ENCODE measurements at regions not wholly inside any gene's neighbourhood (a gene's known extent, or its start where the extent isn't known, plus 50 kb on each side); places are given as distances from the start of the nearest gene placed in this dataset.

- no peak for TF ChIP-seq CTCF (IDR thresholded peaks at IDR 0.05)
- no peaks in the 10 kb centered on the region for H3K4me1 ChIP-seq
These were observed 154.1 kb downstream of the TAF11L14 start for GRCh38 chr5:17788351-17788750.

GRCh38 chr5:17794201-17794600 lies 159.9 kb downstream of the TAF11L14 start:
- Histone ChIP-seq H3K4me1 (no peaks in the 10 kb centered on the region), H3K9me3 (ENCODE audit: control insufficient read depth, low read length) (no peaks in the 10 kb centered on the region), H3K4me2 (ENCODE audit: low read length) (no peak overlapping the region), H3K36me3 (ENCODE audit: control insufficient read depth, insufficient read depth, low read length) (no peaks in the 10 kb centered on the region), H3K9ac (no peak overlapping the region), H3K27me3 (ENCODE audit: control insufficient read depth, insufficient read depth, low read length) (no peaks in the 10 kb centered on the region), H3K4me3 (ENCODE audit: low read depth, low read length) (no peak overlapping the region), H2AFZ (no peak overlapping the region), H3K27ac (no peak overlapping the region), H3K79me2 (no peaks in the 10 kb centered on the region)
- no peak for TF ChIP-seq CTCF (IDR thresholded peaks at IDR 0.05)

More at GRCh38 chr5:17788351-17788750, 154.1 kb downstream of the TAF11L14 start:
- H3K4me2 ChIP-seq (ENCODE audit: low read length) = no peak overlapping the region
- no peaks in the 10 kb centered on the region for H3K36me3 ChIP-seq (ENCODE audit: control insufficient read depth, insufficient read depth, low read length)
- H3K27me3 ChIP-seq (ENCODE audit: control insufficient read depth, insufficient read depth, low read length) = no peaks in the 10 kb centered on the region
- no peaks in the 10 kb centered on the region for H3K79me2 ChIP-seq
- H3K4me3 ChIP-seq (ENCODE audit: low read depth, low read length) = no peak overlapping the region
- no peak overlapping the region for H2AFZ ChIP-seq
- no peak overlapping the region for H3K9ac ChIP-seq
- no peak overlapping the region for H3K27ac ChIP-seq
- no peaks in the 10 kb centered on the region for H3K9me3 ChIP-seq (ENCODE audit: control insufficient read depth, low read length)

- H3K4me1 ChIP-seq = no peaks in the 10 kb centered on the region
- no peak overlapping the region for H2AFZ ChIP-seq
- no peak overlapping the region for H3K9ac ChIP-seq
- no peak overlapping the region for H3K4me3 ChIP-seq (ENCODE audit: low read depth, low read length)
- TF ChIP-seq CTCF (IDR thresholded peaks at IDR 0.05) = no peak
- H3K9me3 ChIP-seq (ENCODE audit: control insufficient read depth, low read length) = no peaks in the 10 kb centered on the region
- no peaks in the 10 kb centered on the region for H3K36me3 ChIP-seq (ENCODE audit: control insufficient read depth, insufficient read depth, low read length)
- H3K4me2 ChIP-seq (ENCODE audit: low read length) = no peak overlapping the region
- no peaks in the 10 kb centered on the region for H3K79me2 ChIP-seq
- no peaks in the 10 kb centered on the region for H3K27me3 ChIP-seq (ENCODE audit: control insufficient read depth, insufficient read depth, low read length)
- H3K27ac ChIP-seq = no peak overlapping the region
These were observed 160.6 kb downstream of the TAF11L14 start for GRCh38 chr5:17794815-17795214.

GRCh38 chr5:17796142-17796541 lies 161.9 kb downstream of the TAF11L14 start:
- no peak overlapping the region for H3K9ac ChIP-seq
- H3K79me2 ChIP-seq = no peaks in the 10 kb centered on the region
- no peaks in the 10 kb centered on the region for H3K9me3 ChIP-seq (ENCODE audit: control insufficient read depth, low read length)
- H3K4me3 ChIP-seq (ENCODE audit: low read depth, low read length) = no peak overlapping the region
- no peaks in the 10 kb centered on the region for H3K27me3 ChIP-seq (ENCODE audit: control insufficient read depth, insufficient read depth, low read length)
- H3K4me2 ChIP-seq (ENCODE audit: low read length) = no peak overlapping the region
- no peak overlapping the region for H3K27ac ChIP-seq
- H3K4me1 ChIP-seq = no peaks in the 10 kb centered on the region
- no peaks in the 10 kb centered on the region for H3K36me3 ChIP-seq (ENCODE audit: control insufficient read depth, insufficient read depth, low read length)
- TF ChIP-seq CTCF (IDR thresholded peaks at IDR 0.05) = no peak
- H2AFZ ChIP-seq = no peak overlapping the region

- Histone ChIP-seq H3K4me3 (ENCODE audit: low read depth, low read length) (no peak overlapping the region), H3K27me3 (ENCODE audit: control insufficient read depth, insufficient read depth, low read length) (no peaks in the 10 kb centered on the region), H3K9ac (no peak overlapping the region), H3K4me2 (ENCODE audit: low read length) (no peak overlapping the region), H3K27ac (no peak overlapping the region), H2AFZ (no peak overlapping the region), H3K4me1 (no peaks in the 10 kb centered on the region), H3K36me3 (ENCODE audit: control insufficient read depth, insufficient read depth, low read length) (no peaks in the 10 kb centered on the region), H3K9me3 (ENCODE audit: control insufficient read depth, low read length) (no peaks in the 10 kb centered on the region), H3K79me2 (no peaks in the 10 kb centered on the region)
- no peak for TF ChIP-seq CTCF (IDR thresholded peaks at IDR 0.05)
These were observed 162.6 kb downstream of the TAF11L14 start for GRCh38 chr5:17796757-17797396.
